ENCODE measurements at regions not wholly inside any gene's neighbourhood (a gene's known extent, or its start where the extent isn't known, plus 50 kb on each side); places are given as distances from the start of the nearest gene placed in this dataset.

- intact Hi-C loops (cut with DNase I): no loop called here
- no peak for DNase-seq (ENCODE audit: low spot score)
Measured at GRCh38 chr13:57784633-57785032, 153.1 kb downstream of the PCDH17 start.

- intact Hi-C loops (cut with DNase I): no loop called here
- peak; percentile 56 for DNase-seq (ENCODE audit: low spot score)
Measured at GRCh38 chr13:57787058-57787791, 155.7 kb downstream of the PCDH17 start.

- DNase-seq (ENCODE audit: low spot score): no peak
- intact Hi-C loops (cut with DNase I): no loop called here
Measured at GRCh38 chr13:57799624-57800023, 168.1 kb downstream of the PCDH17 start.

- intact Hi-C loops (cut with DNase I): no loop called here
- no peak for DNase-seq (ENCODE audit: low spot score)
Measured at GRCh38 chr13:57813651-57814050, 182.1 kb downstream of the PCDH17 start.

- no peak for DNase-seq (ENCODE audit: low spot score)
- intact Hi-C loops (cut with DNase I): no loop called here
Measured at GRCh38 chr13:57815600-57815999, 184.1 kb downstream of the PCDH17 start.

- no peak for DNase-seq (ENCODE audit: low spot score)
- intact Hi-C loops (cut with DNase I): no loop called here
Measured at GRCh38 chr13:57820924-57821323, 189.4 kb downstream of the PCDH17 start.

GRCh38 chr13:57823704-57824103, 192.2 kb downstream of the PCDH17 start:
- no peak for DNase-seq (ENCODE audit: low spot score)
- intact Hi-C loops (cut with DNase I): no loop called here

- DNase-seq (ENCODE audit: low spot score): no peak
- intact Hi-C loops (cut with DNase I): no loop called here
Measured at GRCh38 chr13:57824121-57824520, 192.6 kb downstream of the PCDH17 start.

- DNase-seq (ENCODE audit: low spot score): no peak
- intact Hi-C loops (cut with DNase I): no loop called here
Measured at GRCh38 chr13:57825066-57825465, 193.5 kb downstream of the PCDH17 start.

GRCh38 chr13:57829496-57829895, 198.0 kb downstream of the PCDH17 start:
- intact Hi-C loops (cut with DNase I): no loop called here
- DNase-seq (ENCODE audit: low spot score): no peak

- no peak for DNase-seq (ENCODE audit: low spot score)
Measured at GRCh38 chr13:57832187-57832586, 200.6 kb downstream of the PCDH17 start.

GRCh38 chr13:57837801-57838200, 206.3 kb downstream of the PCDH17 start:
- intact Hi-C loops (cut with DNase I): no loop called here

More at GRCh38 chr13:57832187-57832586, 200.6 kb downstream of the PCDH17 start:
- intact Hi-C loops (cut with DNase I): no loop called here

GRCh38 chr13:57843521-57843920, 212.0 kb downstream of the PCDH17 start:
- intact Hi-C loops (cut with DNase I): no loop called here
- DNase-seq (ENCODE audit: low spot score): no peak

More at GRCh38 chr13:57837801-57838200, 206.3 kb downstream of the PCDH17 start:
- DNase-seq (ENCODE audit: low spot score): no peak

- DNase-seq (ENCODE audit: low spot score): no peak
- intact Hi-C loops (cut with DNase I): no loop called here
Measured at GRCh38 chr13:57846600-57847173, 215.1 kb downstream of the PCDH17 start.

GRCh38 chr13:57857945-57858344, 226.4 kb downstream of the PCDH17 start:
- no peak for DNase-seq (ENCODE audit: low spot score)
- intact Hi-C loops (cut with DNase I): no loop called here

- intact Hi-C loops (cut with DNase I): no loop called here
Measured at GRCh38 chr13:57858376-57858775, 226.8 kb downstream of the PCDH17 start.

GRCh38 chr13:57862879-57863278, 231.3 kb downstream of the PCDH17 start:
- no peak for DNase-seq (ENCODE audit: low spot score)
- intact Hi-C loops (cut with DNase I): no loop called here

More at GRCh38 chr13:57858376-57858775, 226.8 kb downstream of the PCDH17 start:
- DNase-seq (ENCODE audit: low spot score): no peak

- intact Hi-C loops (cut with DNase I): no loop called here
- DNase-seq (ENCODE audit: low spot score): no peak
Measured at GRCh38 chr13:57865600-57866294, 234.2 kb downstream of the PCDH17 start.

- no peak for DNase-seq (ENCODE audit: low spot score)
- intact Hi-C loops (cut with DNase I): no loop called here
Measured at GRCh38 chr13:57874530-57874929, 243.0 kb downstream of the PCDH17 start.

GRCh38 chr13:57877601-57878000, 246.1 kb downstream of the PCDH17 start:
- intact Hi-C loops (cut with DNase I): no loop called here
- DNase-seq (ENCODE audit: low spot score): no peak

GRCh38 chr13:57878291-57878690, 246.7 kb downstream of the PCDH17 start:
- intact Hi-C loops (cut with DNase I): no loop called here

More at GRCh38 chr13:57878291-57878690, 246.7 kb downstream of the PCDH17 start:
- no peak for DNase-seq (ENCODE audit: low spot score)

Data from posterior vena cava (tissue), 2 donors.